ENCODE measurements at regions not wholly inside any gene's neighbourhood (a gene's known extent, or its start where the extent isn't known, plus 50 kb on each side); places are given as distances from the start of the nearest gene placed in this dataset.

DNA sequence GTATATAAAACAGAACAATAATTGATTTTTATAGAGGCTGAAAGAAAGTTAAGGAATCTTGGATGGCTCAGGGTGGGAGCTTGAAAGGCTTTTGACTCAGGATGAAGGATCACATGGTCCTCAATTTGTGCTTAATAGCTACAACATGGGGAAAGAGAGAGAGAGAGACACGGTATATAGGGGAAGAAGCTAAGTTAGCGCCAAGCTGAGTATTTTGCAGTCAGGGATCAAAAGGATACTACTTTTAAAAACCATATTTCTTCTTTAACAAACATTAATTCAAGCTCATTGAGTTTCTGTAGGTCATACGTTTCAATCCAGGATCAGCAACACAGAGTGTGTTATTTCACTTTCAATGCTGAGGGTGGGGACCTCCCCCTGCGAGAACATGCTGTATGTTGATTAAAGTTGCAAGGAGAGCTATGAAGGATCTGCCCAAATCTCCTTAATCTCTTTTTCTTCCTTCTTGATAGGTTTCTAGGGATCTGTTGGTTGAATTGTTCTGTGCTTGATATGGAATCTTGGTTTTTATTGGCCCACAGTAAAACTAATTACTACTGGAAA, 133.1 kb upstream of the NUDT4 start:
- DNase-seq (ENCODE audit: low read depth) = no peak

DNA sequence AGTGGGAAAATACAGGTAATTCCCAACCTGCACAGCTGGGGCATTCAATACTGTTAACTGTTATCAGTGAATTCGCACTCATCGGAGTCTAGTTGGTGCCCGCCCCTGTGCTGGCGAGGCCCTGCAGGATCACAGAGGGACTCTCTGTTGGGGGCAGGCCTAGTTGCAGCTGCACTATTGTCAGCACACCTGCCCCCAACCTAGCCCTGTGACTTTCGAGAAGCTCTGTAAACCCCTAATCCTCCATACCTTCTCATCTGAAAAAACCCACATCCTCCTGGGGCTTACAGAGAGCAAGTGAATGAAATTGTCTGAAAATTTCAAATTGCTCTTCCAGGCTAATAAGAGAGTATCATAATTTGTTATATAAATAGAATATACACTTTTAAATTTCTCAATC, 132.2 kb upstream of the NUDT4 start:
- DNase-seq (ENCODE audit: low read depth) = no peak

DNA sequence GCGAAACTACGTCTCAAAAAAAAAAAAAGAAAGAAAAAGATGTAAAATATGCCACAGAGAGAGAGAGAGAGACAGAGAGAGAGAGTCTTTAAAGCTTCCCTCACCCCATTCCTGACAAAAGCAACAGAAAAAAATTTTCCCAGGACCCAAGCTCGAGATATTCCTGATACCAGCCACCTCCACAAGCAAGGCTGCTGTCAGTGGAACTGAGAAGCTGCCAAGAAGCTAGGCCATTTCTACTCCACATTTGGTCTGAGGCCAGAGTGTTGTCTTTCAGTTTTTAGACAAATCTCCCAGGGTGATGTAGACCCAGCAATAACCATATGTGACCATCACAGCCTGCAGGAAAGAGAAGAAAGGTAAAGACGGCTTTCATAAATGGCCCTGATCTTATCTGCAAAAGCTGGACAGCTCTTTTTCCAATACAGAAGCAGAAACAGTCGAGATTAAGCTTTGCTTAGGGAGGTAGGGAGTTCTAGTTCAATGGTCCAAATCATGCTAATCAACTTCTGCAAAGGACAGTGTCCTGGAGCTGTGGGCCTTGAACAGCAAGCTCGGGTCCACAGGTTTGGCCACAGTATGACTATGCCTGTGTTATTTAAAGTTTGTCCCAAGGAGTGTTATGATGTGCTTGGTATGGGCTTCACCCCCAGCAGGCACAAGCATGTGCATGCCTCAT, 130.3 kb upstream of the NUDT4 start:
- no peak for DNase-seq (ENCODE audit: low read depth)

DNA sequence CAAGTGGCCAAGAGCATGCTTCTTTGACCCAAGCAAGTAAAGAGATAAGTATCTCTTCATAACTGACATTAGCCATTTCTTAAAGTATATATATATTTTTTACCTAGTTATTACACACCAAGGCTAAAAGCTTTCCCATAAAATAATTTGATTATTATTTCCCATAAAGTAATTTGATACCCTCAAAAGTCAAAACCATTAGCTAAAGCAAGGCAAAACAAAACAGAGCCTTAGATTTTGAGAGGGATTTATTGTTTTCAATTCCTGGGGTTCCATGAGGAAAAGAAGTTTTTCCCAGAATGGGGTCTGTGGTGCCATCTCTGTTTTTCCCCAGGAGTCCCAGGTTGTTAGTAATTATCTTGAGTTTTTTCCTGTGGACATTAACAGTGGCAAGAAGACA, 125.5 kb upstream of the NUDT4 start:
- no peak for DNase-seq (ENCODE audit: low read depth)

DNA sequence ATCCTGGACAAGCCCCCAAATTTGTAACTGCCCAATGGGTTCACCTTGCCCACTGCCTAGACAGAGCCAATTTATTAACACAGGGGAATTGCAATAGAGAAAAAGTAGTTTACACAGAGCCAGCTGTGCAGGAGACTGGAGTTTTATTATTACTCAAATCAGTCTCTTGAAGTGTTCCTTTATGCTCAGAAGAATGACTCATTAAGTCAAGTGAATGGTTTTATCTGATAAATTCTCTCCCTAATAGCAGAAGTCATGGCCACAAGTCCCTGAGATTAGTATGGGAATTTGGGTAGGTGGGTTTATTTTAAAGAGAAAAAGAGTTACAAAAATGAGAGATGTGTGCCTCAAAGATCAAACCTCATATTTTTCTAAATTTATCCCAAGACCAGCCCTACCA, 122.8 kb upstream of the NUDT4 start:
- no peak for DNase-seq (ENCODE audit: low read depth)

DNA sequence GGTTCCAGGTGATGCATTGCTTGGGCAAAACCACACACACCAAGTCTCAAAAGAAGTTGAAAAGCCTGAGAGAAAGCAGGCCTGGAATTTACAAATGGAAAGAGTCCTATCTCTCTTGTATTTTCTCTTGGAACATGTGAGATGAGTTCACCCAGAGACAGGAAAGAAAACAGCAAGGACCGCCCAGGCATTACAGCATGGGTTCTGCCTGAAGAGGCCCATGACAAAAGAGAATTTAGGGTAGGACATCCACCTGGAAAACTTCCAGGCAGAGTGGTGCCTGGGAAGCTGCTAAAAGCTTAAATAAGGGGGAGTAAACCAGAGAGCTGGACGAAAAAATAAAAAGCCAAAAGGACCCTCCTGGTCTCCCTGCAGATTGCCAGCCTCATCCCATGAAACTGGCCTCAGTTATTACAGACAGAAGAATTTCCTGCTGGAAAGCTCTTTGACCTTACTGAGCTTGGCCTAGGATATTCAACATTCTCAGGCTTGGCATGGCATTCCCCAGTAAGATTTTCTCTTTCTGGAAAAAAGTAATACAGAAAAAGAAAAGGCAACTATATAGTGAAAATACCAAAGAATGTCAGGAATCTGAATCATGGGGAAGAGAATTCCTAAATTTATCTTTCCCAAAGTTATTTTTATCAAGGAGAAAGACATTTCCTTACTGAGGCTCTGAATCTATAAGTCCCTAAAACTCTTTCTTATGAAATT, 121.3 kb upstream of the NUDT4 start:
- no peak for DNase-seq (ENCODE audit: low read depth)

DNA sequence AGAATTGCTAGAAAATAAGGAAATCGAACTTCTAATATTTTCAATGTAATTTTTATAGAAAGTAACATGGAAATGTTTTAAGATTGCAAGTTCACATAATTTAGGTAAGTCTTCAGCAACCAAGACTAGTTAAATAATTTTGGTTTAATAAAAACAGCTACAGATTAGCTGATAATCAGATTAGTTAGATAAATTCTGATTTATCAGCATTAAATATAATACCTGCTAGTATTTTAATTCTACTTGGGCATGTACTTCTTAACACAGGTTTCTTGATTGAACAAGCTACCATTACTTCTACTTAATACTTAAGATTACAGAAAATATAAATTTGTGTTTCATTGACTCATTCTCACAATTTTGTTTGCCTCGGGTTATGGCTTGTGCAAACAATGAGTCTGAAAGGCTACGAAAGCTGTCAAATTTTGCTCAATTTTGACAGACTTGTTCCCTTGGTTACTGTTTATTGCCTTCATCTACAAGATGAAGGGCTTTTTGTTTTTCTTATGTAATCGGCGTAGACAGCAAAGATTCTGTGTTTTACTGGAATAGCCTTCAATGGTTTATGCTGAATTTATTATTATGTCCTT, 116.1 kb upstream of the NUDT4 start:
- no peak for DNase-seq (ENCODE audit: low read depth)

DNA sequence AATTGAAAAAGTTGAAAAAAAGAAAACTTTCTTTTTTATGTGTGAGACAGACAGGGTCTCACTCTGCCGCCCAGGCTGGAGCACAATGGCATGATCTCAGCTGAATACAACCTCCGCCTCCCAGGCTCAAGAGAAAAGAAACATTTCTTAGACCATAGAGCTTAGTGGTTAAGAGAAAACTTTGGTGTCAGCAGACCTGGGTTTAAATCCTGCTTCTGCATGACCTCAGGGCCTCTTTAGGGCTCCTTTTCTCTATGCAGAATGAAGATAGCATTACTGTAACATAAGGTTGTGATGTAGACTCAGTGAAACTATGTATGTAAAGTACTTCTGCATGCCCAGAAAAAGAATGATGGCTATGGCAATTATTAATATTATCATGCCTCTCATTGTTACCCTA, 104.7 kb upstream of the NUDT4 start:
- DNase-seq (ENCODE audit: low read depth) = no peak

DNA sequence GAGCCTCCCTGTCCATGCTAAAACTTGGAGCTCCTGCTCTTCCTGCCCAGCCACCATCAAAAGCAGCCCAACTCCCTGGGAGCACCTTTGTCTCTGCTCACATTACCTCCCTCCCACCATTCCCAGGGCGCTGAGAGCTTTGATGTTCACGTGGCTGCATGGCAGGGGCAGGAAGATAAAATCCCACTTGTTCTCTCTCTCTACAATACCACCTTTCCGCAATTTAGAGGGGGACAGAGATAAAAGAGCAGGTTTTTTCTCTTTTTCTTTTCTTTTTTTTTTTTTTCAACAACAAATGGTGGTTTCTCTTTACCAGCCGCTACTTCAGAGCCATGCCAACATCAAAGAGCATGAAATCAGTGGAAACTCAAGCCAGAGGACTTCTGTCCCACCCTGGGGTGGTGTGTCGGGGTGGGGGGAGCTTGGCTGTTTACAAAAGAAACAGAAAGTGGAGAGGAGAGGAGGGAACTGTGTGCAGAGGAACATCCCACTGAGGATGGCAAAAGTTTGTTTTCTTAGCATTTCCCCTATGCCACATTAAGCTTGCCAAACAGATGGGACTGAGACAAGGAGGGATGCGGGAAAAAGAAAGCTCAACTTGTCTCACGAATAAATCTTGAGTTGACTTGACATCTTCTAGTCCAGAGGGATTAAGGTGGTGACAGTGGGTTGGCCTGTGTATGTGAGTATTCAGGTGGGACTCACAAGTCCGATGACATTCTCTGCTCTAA, 103.7 kb upstream of the NUDT4 start:
- DNase-seq (ENCODE audit: low read depth) = no peak

DNA sequence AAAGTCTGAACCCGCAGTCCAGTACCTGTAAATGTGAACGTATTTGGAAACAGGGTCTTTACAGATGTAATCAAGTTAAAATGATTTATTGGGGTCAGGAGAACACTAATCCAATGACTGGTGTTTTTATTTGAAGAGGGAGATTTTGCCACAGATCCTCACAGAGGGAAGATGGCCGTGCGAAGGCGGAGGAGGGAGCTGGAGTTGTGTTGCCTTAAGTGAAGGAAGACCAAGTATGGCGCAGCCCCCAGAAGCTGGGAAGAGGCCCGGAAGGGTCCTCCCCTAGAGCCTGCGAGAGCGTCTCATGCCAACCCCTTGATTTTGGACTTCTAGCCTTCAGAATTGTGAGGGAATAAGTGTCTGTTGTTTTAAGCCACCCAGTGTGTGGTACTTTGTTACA, 102.8 kb upstream of the NUDT4 start:
- no peak for DNase-seq (ENCODE audit: low read depth)

DNA sequence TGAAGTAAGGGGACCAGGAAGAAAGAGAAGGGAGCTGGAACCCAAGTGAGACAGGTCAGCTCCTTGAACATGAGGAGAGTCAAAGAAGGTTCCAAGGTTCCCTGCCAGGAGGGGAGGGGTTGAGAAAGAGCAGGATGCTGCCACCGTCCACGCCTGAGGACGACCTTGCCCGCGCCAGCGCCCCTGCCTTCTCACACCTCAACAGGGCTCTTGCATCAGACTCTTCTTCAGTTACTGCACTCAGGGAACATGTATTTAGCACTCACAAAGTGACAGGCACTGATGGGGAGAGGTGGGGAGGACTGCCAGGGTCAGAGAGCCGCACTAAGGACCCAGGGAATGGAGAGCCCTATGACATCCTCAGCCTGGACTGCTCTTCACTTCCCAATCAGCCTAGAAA, 102.1 kb upstream of the NUDT4 start:
- no peak for DNase-seq (ENCODE audit: low read depth)

DNA sequence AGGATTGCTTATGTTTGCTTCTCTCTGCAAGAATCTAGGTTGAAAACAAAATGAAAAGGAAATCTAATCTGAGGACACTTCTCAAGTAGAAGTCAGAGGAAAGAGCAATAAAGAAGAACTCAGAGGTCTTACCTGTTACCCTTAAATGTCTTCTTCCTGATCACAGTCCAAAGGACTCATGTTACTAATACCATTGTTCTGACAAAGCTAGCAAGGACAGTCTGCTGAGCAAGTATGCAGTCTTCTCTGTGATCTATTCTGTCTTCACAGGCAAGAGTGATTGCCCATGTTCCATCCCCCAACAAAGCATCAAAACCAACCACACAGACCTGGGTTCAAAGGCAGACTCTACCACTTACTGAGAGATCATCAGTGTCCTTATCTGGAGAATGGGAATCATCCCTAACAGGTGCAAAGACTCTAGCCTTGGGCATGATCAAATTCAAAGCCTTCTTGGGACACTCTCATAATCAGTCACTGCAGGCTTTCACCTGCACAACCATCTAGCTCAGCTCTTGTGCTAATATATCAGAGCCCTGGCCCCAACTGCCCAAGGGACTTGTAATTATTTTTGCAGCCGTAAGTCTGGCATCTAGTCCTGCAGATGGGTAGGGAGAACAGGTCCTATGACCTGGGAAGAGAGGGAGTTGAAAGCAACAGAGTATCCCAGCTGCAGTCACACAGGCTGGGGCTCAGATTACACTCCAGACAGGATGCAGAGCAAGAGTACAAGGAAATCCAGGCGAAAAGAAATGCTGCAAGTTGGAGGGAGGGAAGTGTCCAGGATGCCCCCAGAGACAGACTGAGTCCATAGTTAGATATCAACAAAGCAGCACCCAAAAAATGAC, 97.9 kb upstream of the NUDT4 start:
- no peak for DNase-seq (ENCODE audit: low read depth)

DNA sequence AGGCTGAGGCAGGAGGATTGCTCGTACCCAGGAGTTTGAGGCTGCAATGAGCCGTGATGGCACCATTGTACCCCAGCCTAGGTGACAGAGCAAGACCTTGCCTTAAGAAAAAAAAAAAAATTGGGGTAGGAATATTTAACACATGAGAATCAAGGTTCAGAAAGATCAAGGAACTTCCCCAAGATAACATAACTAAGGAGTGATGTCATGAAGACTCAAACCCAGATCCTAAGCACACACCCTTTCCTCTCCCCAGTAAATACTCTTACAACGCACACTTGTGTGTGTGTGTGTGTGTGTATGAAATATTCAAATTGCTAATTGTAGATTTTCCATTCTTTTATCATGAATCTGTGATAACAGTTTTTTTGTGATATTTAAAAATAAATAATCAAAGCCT, 90.6 kb upstream of the NUDT4 start:
- no peak for DNase-seq (ENCODE audit: low read depth)

DNA sequence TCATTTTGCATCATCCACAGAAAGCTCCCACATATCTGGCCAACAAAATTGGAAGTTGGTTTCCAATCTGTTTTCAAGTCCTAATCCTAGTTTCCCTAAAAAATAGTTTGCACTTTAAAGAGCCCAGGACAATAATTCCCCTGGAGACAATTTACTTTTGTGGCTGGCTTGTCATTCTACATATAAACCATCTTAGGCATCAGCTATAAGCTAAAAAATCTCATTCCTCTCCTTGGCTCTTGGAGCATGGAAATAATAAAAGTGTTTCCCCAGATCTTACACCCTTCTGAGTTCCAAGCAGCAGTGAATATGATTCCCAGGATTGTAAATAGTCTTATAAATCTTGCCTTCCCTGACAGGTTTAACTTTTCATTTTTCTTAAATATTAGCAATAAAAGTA, 89.1 kb upstream of the NUDT4 start:
- no peak for DNase-seq (ENCODE audit: low read depth)

DNA sequence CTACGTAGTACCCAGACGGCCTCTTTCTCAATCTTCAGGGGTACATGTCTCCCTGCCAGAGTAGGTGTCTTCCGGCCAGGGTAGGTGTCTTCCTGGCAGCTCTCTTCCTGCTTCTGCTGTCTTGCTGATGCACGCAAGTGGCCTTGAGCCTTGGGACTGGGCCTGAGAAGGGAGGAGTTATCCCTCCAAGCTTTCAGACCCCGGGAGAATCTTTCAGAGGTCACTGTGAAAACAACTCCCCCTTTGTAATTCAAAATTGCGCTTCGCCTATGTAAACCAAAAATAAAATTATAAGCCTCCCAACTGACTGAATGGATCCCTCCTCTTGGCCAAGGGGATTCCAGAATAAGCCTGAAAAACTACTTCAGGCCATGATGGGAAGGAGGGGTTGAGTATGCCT, 87.3 kb upstream of the NUDT4 start:
- DNase-seq (ENCODE audit: low read depth) = no peak

DNA sequence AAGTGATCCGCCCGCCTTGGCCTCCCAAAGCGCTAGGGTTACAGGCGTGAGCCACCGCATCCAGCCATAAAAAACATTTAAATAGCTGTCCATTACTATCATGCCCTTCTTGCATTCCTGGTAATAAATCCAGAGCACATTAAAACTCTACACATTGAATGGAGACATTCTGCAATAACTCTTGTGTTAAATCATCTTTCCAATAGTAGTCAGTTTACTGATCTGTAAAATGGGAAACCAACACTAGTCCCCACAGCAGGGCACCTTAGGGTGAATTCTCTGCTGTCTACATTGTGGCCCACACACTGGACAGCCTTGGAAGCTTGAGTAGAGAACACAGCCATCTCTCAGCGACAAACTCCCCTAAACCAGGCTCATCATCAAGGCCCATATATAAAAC, 85.5 kb upstream of the NUDT4 start:
- DNase-seq (ENCODE audit: low read depth) = no peak

DNA sequence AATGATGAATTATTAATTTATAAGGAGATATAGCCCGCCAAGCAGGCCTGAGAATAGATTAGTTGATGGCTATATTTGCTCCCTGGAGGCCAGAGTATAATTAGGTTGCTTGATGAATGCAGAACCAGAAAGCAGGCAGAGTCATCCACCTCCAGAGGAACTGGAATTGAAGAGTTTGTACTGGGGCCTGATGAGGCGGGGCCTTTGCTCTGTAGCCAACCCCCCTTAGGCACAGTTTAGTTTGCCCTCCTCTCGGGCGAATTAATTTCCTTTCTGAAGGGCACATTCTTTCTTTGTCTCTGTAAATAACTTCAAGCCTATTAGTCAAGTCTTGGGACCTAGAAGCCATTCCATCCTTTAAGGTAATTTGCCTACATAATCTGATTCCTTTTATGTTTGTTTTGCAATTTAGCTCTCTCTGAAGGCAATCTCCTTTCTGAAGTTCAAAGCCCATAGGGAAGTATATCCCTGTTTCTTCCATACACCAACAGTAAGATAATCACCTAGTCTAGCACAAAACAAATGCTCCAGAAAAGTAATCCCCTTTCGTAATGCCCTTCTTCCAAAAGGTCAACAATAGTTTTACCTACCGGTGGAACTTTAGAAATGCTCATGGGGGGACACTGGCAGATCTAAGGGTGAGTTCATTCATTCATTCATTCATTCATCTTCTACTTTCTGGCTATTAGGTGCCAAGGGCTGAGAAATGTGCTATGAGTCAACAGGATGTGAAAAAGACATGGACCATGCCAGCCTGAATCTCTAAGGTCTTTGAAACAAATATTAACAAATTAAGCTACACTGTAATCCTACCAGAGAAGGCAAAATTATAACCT, 84.8 kb upstream of the NUDT4 start:
- DNase-seq (ENCODE audit: low read depth) = no peak

DNA sequence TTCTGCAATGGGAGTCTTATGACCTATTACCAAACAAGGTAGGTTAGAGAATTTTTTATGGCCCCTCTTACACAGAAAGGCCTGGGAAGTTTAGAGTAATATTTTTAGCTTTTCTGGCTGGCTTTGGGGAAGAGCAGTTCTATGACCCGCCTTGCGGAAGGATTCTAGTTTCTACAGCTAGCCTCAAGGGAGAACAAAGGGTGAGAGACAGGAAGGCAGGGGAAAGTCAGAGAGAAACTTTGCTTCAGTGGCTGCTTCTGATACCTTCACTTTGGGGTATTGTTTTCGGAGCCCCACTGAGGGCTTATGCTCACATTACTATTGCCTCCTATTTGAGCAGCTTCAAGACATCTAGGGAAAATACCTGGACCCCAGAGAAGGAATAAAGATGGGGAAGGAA, 80.7 kb upstream of the NUDT4 start:
- DNase-seq (ENCODE audit: low read depth) = no peak

DNA sequence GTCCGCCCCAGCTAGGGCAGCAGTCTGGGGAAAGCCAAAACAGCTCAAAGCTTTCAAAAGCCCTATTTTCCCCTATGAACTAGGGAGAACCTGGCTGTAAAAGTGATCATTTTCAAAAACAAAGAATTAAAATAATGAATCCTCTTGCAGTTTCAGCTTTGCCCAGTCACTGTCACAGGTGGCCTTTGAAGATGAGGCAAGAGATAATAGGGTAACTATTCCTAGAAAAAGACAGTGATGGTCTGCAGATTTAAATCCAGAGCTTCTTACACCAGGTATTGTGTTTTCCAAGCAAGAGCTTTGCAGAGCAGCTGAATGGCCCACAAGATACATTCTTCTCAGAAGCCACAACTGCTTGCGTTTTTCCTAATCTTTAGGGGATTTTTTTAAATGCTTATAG, 80.2 kb upstream of the NUDT4 start:
- DNase-seq (ENCODE audit: low read depth) = no peak

DNA sequence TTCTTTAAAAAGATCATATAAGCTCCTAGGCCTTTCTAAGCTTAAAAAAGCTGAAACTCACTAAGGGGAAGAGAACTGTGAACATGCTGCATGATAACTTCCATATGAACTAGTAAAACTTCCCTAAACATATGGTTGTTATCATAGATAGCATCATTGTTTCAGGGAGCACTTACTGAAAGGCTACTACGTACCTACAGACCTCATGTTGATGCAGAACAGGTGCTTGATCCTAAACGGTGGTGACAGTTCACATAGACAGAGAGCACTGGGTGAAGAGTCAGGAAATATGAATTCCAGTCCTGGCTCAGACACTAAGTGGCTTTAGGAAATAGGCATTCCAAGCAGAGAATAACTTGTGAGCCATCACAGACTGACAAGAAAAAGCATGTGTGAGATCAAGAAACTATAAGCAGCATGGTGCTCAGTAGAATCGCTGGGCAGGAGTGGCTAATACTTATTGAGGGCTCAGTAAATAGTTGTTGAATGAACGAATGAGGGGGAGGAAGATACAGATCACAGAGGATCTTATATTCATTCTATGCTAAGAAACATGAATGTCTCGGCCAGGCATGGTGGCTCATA, 78.4 kb upstream of the NUDT4 start:
- no peak for DNase-seq (ENCODE audit: low read depth)
